ENCODE measurements at regions not wholly inside any gene's neighbourhood (a gene's known extent, or its start where the extent isn't known, plus 50 kb on each side); places are given as distances from the start of the nearest gene placed in this dataset.

DNA sequence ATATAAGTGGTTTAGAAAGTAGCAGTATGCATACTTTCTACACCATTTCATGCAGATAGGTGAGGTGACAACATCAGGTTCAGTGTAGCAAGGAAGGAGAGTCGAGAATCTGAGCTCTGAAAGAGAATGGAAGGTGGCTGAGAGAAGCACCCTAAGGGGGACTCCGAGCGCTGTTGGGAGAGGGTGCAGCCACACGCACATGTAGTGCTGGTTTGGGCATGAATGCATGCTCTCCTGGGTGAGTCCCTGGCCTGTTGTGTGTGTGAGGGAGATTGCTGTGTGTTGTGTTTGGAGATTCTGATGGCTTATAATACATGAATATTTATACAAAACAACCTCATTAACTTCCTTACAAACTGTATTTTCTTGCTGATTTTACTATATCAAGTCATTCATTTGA is 180.3 kb upstream of the LRIG3 start:
- TF ChIP-seq, protein P1, sequence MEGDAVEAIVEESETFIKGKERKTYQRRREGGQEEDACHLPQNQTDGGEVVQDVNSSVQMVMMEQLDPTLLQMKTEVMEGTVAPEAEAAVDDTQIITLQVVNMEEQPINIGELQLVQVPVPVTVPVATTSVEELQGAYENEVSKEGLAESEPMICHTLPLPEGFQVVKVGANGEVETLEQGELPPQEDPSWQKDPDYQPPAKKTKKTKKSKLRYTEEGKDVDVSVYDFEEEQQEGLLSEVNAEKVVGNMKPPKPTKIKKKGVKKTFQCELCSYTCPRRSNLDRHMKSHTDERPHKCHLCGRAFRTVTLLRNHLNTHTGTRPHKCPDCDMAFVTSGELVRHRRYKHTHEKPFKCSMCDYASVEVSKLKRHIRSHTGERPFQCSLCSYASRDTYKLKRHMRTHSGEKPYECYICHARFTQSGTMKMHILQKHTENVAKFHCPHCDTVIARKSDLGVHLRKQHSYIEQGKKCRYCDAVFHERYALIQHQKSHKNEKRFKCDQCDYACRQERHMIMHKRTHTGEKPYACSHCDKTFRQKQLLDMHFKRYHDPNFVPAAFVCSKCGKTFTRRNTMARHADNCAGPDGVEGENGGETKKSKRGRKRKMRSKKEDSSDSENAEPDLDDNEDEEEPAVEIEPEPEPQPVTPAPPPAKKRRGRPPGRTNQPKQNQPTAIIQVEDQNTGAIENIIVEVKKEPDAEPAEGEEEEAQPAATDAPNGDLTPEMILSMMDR (conservative IDR thresholded peaks at IDR 0.05; ENCODE audit: low read length), result no peak
- no peak for TF ChIP-seq EZH2phosphoT487 (IDR thresholded peaks at IDR 0.05; ENCODE audit: borderline replicate concordance)
